ENCODE measurements at regions not wholly inside any gene's neighbourhood (a gene's known extent, or its start where the extent isn't known, plus 50 kb on each side); places are given as distances from the start of the nearest gene placed in this dataset.

DNA sequence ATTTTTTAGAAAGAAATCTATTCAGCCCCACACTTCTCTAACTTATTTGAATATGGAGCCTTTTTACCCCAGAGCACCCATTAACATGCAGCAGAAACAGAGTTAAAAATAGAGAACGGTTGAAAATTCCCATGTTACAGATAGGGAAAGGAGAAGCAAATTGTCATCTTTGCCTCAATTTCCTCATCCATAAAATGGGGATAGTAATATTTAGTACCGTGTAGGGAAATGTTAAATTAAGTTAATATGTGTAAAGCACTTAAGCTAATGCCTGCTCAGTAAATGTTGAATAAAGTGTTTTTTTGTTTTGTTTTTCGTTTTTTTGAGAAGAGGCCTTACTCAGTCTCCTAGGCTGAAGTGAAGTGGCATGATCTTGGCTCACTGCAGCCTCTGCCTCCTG, 50.3 kb downstream of the NAV1 start:
- ATAC-seq, result no peak

DNA sequence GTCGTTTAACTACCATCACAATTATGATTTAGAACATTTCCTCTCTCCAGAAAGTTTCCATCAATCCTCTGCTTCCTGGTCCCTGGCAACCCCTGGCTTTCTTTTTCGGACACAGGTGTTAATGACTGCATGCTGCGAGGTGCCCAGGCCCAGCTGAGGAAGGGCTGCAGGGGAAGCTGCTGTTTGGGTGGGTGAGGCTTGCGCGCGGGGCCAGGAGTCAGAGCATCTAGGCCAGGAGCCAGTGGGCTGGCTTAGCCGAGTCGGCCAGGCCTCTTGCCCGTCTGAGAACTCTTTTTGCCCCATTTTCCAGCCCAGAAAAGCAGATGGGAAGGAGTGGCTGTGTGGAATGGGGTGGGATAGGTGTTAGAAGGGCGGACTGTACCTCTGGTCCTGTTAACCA, 51.5 kb downstream of the NAV1 start:
- ATAC-seq, result no peak

DNA sequence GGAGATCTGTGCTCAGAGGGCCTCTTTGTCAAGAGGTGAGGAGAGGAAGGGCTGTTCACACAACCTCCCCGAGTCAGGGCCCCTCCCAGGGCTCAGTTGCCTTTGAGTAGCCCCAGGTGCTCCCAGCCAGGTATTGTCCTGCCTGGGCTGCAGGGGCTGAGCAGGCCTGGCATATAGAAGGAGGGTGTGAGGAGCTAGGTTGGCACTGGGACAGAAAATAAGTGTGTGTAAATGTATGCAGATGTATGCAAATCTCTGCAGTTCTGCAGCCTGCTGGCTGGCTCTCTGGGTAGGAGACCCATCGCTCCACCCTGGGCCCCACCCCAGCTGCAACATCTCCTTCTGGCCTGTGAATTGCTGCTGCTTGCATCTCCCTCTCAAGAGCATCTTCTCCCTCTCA, 52.4 kb downstream of the NAV1 start:
- no peak for ATAC-seq

DNA sequence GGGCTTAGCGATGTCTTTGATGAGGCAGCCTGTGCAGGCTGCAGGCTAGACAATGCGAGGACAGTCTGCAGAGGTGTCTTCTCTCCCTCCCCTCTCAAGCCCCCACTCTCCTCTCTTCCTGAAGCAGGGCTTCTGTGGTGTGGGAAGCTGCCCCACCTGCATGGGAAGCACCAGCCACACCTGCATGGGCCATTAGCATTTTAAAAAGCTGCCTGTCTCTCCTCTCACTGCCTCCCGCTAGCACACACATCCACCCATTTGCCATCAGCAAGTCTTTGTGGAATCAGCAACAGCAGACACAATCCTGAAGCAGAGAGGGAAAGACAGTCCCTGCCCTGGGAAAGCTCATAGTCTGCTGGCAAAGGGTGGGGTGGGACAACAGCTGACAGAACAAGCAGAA, 53.1 kb downstream of the NAV1 start:
- no peak for ATAC-seq

DNA sequence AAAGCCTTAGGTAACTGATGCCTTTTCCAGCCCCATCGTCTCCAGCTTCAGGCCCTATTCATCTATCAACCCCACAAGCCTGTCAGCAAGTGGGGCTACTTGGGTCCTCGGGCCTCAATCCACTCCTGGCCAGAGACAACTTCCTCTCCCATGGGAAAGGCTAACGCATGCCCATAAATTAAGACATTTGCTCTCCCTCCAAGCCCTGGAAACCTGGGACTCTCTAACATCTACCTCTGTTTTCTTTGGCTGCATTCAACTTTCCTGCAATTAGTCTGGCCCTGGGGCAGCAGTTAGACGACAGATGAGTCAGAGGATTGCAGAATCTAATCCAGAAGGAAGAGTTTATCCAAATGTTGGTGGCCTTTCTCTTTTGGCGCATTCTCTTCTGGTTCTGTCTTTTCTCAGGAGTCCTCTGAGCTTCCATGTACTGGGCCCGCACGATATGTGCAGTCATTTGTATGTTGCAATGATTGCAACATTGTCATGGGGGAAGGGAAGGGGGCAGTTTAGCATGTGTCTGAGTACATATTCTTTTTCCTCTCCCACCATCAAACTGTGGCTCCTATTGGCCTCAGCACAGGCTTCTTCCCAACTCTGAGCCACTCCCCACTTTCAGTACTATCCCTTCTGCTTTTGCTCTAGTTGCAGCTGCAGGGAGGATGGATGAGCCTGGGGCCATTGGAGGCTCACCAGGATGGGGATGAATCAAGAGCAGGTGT, 54.4 kb downstream of the NAV1 start:
- ATAC-seq, result peak; percentile 25

DNA sequence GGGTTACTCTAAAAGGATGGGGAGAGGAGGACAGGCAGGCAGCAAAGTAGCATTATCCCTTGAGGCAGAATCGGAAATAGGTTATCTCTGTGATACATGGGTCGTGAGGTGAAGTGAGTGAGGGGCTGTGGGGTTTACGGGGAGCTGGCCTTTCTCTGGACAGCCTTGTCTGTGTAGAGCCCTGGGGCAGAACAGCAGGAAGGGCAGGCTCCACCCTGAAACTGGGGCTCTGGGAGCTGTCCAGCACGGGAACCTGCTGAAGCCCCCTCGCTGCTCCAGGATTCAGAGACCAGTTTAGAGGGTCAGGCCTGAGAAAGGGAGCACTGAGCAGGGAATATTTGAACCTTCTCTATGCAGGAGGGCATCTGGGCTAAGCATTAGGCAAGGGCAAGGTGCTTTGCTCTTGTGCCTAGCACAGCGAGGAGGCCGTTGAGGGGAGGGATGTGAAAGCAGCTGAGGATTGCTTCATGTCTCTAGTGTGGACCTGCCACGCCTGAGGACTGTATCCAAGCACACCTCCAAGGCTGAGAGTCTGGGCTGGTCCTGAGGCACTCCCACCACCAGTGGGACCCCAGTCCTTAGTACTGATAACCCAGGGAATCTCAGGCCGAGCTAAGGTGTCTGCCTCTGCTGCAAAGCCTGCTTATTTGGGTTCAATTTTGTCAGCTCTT, 55.8 kb downstream of the NAV1 start:
- no peak for ATAC-seq

DNA sequence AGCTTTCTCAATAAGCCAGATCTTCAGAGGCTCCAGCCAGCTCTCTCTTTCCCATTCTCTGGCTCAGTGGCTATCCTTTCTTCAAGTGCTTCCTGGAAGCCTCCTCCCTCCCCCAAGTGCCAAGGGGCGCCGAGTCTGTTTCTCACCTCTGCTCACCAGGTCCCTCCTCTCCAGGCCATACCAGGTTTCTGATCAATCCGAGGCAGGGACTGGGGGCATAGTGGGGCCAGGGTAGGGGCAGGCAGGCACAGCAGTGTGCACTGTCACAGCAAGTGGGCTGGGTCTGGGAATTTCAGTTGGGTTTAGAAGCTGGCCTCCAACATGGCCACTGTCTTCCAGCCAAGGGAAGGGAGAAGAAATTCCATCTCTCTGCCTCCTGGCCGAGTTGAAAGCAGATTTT, 56.5 kb downstream of the NAV1 start:
- no peak for ATAC-seq

DNA sequence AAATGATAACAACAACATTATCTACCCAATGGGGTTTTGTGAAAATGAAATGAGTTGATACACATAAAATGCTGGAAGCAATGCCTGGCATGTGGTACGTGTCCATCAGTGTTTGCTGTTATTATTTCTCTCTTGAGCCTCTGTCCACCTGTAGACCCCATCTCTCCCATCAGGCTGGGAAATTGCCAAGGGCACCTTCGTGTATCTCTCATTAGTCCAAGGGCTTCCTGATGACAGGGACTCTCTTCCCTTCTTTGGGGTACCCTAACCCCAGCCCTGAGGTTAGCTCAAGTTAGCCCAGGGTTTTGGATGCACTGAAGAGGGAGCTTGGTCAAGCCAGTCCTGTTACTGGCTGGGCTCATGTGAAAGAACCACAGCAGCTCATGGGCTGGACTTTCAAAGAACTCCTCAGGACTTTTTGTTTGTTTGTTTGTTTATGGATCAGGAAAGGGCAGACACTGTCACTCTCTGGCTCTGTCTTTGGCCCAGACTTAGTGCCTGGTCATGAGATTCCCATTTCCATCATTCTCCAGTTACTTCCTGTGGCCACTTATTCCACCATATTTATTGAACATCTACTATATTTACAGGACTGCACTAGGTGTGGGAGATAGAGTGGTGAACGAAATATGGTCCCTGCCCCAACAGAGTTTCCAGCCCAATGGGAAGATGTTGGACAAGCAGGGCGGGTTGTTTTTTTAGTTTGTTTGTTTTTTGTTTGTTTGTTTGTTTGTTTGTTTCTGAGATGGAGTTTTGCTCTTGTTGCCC, 57.4 kb downstream of the NAV1 start:
- no peak for ATAC-seq

DNA sequence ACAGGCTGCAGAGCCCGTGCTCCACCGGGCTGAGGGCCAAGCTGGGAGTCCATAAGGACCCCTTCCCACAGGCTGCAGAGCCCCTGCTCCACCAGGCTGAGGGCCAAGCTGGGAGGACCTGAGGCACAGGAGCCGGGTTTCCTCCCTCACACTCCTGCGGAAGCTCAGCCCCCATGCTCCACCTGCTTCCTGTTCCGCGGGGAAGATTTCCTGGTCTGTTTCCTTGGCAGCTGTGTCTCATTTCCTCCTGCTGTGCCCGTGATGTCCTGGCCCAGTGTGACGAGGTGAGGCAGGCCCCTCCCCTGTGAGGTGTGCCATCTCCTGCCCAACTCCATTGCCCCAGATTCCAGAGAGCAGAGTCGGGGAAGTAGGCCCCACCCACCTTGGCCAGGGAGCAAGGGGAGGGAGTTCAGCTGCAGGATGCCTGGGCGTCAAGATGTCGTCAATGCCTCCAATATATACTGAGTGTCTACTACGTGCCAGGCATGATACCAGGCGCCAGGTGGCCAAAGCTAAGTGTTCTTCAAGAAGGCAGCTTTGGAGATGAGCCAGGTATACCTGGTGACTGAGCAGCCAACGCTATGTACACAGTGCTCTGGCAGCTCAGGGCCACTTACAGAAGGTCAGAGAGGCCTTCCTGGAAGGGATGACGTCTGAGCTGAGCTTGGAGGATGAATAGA, 58.8 kb downstream of the NAV1 start:
- ATAC-seq, result peak; percentile 83

DNA sequence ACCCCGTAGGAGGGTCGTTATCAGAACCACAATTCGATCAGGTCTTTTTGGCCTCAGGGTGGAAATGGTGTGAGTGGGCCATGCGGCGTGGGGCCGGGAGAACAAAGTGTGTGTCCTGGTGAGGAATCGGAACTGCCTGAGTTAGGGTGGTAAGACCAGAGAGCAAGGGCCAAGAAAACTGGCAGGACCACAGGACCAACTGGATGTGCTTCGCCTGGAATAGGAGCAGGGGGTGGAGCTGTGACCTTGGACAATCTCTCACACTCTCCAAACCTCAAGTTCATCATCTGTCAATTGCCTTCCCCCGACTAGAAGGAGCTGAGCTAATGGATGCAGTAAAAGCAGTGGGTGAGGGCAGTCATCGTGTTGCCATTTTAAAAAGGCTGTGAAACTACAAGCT, 59.5 kb downstream of the NAV1 start:
- ATAC-seq, result no peak

DNA sequence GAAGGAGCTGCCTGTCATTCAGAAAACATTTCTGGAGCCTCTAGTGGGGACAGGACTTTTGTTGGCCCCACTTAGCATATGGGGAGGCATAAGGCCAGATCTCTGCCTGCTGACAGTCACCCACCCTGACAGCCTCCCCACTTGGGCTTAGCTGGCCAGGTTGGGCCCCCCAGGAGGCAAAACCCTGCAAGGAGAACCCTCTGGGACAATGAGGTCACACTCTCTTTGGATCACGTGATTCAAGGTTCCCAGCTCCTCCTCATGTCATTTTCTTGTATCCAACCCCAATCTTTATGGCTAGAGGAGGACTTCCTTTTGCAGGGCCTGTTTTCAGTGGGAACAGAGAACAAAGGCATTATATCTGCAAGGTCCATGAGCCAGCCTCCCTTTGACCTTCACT, 60.0 kb downstream of the NAV1 start:
- ATAC-seq, result no peak

DNA sequence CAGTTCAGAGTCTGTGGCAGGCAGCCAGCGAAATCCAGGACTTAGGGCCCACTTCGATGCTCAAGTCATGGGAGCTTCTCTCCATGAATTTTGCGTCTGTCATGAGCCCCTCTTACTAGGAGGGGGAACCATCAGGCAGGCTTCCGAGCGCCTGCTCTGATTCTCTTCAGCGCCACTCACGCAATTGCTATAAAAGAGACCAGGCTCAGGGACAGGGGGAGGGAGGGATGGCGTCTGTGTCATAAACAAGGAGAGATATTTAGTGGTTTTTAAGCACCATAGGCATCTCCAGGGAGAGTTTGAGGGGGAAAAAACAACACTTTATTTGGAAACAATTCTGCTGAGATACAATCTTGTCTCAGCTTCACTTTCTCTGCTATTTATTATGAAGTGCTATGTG, 60.6 kb downstream of the NAV1 start:
- no peak for ATAC-seq

DNA sequence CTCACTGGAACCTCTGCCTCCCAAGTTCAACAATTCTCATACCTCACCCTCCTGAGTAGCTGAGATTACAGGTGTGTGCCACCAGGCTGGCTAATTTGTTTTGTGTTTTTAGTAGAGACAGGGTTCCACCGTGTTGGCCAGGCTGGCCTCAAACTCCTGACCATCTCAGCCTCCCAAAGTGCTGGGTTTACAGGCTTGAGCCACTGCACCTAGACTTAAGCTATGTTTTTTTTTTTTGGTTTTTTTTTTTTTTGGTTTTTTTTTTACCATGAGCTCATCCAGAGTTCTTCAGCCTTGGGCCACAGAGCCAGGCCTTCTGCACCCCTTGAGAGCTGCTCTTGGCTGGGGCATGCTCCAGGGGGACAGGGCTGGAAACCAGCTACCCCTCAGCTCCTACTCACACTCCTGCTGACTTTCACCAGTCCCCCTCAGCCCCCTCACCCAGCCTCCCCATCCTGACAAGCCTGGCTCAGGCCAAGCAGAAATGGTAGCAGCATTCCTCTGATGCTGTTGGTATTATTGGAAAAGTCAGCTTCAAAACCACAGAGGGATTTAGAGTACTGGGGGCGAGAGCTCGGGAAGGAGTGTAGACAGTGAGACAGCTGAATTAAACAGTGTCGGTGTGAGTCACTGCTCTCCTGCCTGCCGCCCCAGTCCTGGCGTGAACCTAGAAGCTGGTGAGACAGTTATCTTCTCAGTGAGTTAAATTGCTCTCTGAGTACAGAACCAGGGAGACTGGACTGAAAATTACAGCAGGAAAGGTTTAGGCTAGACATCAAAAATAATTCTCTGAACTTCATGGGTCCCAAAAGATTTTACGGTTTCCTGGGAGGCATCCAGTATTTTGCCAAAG, 63.7 kb downstream of the NAV1 start:
- peak; percentile 60 for ATAC-seq

DNA sequence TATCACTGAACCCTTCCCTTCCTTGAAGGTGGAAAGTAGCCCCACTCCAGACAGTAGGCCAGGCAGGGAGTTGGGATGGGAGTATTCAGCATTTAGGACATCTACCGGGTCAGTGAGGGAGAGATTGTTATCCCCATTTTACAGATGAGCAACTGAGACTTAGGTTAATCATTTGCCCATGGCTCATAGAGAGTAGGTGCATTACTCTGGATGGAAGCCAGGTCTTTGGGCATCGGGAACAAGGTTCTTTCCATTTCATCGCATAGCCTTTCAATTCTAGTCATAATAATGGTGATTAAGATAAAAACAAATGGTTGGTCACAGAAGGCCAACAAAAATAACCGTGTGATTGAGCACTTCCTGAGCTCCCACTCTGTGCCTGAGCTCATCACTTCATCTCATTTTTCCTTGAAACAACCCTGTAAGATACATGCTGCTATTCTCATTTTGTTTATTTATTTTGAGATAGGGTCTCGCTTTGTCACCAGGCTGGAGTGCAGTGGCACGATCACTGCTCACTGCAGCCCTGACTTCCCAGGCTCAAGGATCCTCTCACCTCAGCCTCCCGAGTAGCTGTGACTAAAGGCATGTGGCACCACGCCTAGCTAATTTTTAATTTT, 64.8 kb downstream of the NAV1 start:
- no peak for ATAC-seq

DNA sequence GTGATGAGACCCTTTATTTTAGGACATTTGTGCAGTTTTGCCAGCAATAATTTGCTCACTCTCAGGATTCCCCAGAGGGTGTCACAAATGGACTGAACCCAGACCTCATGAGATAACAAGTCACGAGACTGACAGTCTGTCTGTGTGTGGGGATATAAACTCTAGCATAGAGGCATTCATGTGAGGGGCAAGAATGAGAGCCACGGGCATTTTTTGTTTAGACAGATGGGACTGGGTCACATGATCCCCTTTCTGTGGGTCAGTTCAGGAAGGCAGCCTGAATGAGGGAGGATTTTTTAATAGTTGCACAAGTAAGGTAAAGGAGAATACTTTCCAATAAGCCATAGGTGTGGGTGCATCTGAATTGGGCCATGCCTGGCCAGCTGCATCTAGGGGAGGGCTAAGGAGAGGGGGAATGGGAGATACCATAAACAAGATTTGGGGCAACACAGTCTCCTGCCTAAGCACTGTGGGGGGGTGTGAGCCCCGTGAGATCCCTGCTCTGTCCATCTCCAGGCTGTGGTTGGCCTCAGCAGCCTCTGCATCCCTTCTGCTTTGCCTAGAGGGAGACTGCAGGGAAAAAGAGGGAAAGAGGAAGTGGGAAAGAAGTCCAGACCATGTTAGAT, 66.6 kb downstream of the NAV1 start:
- ATAC-seq, result no peak

DNA sequence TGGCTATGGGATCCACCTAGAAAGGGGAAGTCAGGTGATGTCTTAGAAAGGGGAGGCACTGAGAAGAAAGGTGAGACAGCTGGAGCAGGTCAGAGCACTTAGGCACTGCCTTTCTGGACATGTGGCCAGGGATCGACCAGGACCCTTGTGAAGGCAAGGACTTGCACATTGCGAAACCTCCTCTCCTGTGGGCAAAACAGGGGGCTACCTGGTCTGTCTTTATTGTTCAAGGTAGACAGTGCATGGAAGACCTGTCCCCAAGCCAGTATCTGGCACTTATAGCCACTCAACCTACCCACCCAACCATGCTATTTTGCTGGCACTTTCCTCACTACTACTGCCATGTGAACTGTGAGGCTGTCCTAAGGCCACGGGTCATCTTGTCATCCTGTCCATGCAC, 67.2 kb downstream of the NAV1 start:
- no peak for ATAC-seq

DNA sequence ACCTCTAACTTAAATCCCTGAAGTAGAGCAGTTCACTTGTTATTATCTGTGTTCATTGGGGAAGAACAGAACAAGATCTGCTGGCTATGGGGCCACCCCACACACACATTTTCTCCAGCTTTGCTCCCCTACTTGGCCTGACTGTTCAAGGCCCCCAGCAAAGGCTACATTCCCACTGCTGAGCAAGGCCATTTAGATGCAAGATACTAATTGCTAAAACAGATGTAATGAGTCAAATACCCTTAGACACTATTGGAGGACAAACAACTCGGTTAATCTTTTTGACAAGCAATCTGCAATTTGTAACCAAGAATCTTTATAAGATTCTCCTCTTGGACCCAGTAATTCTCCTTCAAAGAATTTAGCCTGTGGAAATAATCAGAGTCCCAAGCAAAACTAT, 67.7 kb downstream of the NAV1 start:
- ATAC-seq, result no peak

DNA sequence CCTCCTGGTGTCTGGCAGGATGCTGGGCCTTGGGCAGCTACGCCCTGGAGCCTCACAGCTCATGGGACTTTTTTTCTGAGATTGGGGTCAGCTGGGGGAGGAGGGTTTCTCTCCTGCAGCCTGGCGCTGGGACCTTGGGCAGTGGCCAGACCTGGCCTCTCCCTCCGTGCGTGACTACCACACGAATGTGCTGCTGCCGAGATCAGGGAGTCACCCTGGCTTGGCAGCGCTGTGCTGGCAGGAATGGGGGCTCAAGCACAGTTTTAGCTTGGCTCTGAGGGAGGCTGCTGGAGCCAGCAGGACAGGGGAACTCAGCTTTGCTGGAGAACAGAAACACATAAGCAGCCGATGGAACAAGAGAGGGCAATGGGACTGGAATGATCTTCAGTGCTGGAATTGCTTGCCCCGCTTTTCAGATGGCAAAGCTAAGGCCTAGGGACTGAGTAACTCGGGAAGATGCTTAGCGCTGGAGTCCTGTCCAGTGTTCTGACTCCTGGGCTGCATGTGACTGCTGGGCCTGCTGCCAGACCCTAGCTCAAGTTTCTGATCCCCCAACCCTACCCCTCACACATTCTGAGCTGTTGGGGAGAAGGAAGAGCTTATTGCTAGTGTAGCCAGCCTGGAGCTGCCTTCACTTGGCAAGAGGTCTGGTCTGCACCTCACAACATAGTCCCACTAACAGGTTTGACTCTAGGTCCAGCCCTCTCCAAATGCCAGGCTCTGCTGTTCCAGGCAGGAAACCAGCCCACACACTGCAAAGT, 69.9 kb downstream of the NAV1 start:
- ATAC-seq, result no peak

DNA sequence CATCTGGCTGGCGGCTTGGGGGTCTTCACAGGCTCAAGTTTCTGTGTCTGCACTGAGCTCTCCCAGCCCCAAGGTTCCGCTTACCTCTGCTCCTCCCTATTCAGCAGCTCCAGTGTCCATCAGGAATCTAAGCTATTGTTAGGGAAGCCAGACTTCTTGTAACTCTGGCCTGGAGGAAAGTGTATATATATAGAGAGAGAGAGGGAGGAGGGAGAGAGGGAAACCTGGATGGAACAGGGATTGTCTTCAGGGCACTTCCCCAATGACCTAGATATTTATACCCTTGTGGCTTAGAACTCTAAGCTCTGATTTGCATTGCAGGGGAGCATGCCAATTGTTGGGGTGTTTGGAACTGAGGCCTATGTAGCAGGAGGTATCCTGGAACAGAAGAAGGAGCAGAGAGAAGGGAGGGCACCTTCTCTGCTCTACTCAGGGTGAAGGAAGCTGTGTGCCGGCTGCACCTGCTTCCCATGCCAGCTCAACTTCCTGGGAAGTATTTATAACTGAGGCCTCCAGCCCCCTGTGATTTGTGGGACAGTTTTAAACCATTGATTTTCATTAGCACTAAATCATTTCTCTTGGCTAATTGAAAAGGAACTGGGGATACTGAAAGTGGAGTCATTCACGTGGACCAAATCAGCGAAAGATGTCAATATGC, 70.9 kb downstream of the NAV1 start:
- no peak for ATAC-seq

DNA sequence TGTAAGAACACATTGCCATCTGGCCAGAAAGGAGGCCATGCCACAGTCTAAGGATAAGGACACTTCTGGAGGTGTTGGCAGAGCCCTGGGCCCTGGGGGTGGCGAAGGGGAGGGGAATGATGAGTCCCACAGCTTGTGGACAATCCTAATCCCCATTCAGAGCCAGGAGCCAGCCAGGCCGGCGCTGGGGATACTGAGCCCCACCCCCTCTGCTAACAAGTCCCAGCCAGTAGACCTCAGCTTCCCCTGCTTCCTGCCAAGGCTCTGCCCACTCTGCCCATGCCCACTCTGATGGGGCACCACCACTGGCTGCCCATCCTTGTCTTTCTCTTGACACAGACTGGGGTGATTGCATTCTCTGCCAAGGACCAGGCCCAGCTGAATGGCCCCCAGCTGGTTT, 71.9 kb downstream of the NAV1 start:
- ATAC-seq, result peak; percentile 20

Measured in esophagus mucosa (tissue), 1 donor.